ENCODE measurements at regions not wholly inside any gene's neighbourhood (a gene's known extent, or its start where the extent isn't known, plus 50 kb on each side); places are given as distances from the start of the nearest gene placed in this dataset.

DNA sequence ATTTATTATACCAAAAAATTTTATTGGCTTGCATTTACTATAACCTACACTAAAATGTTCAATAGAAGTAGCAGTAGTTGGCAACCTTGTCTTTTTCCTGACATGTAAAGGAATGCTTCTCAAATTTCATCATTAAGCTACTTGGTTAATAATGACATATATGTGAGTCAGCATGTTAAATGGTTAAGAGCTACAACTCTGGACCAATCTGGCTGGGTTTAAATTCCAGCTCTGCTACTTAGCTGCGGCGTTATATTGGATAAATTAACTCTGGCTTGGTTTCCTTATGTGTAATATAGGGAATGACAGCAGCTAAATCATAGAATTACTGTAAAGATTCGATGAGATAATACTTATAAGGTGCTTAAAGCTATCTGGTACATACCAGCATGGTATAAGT, 53.7 kb upstream of the OTOGL start:
- Histone ChIP-seq H3K36me3 (ENCODE audit: insufficient read depth, low read length) (no peaks in the 10 kb centered on the region), H3K4me1 (ENCODE audit: insufficient read depth, low read length) (peaks cover 25% of the 10 kb centered on the region), H3K27me3 (ENCODE audit: control insufficient read depth in 1 of 2, insufficient read depth in 2 of 2, low read length in 2 of 2) (no peaks in the 10 kb centered on the region), H3K27ac (ENCODE audit: low read depth, low read length) (no peak overlapping the region), H3K9me3 (ENCODE audit: low read length) (no peaks in the 10 kb centered on the region), H3K9ac (ENCODE audit: low read length) (no peak overlapping the region), H3K4me3 (ENCODE audit: low read depth in 1 of 2, low read length in 2 of 2) (no peak overlapping the region)

DNA sequence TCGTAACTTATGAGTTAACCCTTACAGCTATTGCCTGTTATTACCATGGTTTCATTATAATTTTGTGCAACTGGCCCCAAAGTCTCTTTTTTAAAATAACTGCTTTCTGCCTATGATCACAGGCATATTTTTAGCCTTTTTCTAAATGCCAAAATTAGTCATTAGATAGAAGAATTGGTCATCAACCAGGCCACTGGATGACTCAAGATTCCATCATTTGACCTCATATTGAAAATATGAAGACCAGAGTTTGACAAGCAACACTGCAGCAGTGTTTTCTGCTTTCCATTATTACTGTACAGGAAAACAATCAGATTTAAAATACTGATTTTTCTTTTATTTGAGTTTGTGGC, 54.7 kb upstream of the OTOGL start:
- Histone ChIP-seq H3K4me3 (ENCODE audit: low read depth in 1 of 2, low read length in 2 of 2) (no peak overlapping the region), H3K4me1 (ENCODE audit: insufficient read depth, low read length) (peaks cover 33% of the 10 kb centered on the region), H3K27ac (ENCODE audit: low read depth, low read length) (no peak overlapping the region), H3K36me3 (ENCODE audit: insufficient read depth, low read length) (no peaks in the 10 kb centered on the region), H3K9ac (ENCODE audit: low read length) (no peak overlapping the region), H3K9me3 (ENCODE audit: low read length) (no peaks in the 10 kb centered on the region), H3K27me3 (ENCODE audit: control insufficient read depth in 1 of 2, insufficient read depth in 2 of 2, low read length in 2 of 2) (no peaks in the 10 kb centered on the region)

DNA sequence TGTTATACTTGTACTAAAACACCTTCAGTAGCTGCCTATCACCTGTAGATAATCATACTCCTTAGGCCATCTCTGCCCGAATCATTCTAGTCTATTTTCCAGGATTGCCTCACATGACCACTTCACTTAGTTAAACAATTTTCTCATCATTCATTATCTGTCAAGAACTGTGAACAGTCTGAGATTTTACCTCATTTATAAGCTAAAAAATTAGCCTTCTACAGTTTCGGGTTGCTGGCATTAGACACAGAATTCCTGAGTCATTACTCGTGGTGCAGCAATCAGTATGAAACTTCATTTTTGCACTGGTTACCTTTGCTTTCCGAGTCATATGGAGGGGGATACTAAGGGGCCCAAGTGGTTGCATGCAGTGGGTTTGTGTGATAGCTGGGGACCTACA, 57.6 kb upstream of the OTOGL start:
- Histone ChIP-seq H3K36me3 (ENCODE audit: insufficient read depth, low read length) (no peaks in the 10 kb centered on the region), H3K4me3 (ENCODE audit: low read depth in 1 of 2, low read length in 2 of 2) (no peak overlapping the region), H3K9me3 (ENCODE audit: low read length) (no peaks in the 10 kb centered on the region), H3K9ac (ENCODE audit: low read length) (no peak overlapping the region), H3K27me3 (ENCODE audit: control insufficient read depth in 1 of 2, insufficient read depth in 2 of 2, low read length in 2 of 2) (no peaks in the 10 kb centered on the region), H3K4me1 (ENCODE audit: insufficient read depth, low read length) (peaks cover 43% of the 10 kb centered on the region), H3K27ac (ENCODE audit: low read depth, low read length) (peak overlapping the region; percentile 28)

DNA sequence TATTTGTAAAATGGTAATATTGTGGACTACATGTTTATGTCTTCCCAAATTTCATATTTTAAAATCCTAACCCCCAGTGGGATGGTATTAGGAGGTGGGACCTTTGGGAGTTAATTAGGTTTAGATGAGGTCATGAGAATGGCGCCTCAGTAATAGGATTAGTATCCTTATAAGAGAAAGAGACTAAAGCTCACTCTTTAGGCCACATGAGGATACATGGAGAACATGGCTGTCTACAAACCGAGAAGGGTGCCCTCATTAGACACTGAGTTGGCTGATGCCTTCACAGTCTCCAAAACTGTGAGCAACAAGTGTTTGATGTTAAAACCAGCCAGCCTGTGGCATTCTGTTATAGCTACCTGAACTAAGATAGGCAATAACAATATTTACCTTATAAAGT, 58.3 kb upstream of the OTOGL start:
- no peaks in the 10 kb centered on the region for H3K9me3 ChIP-seq (ENCODE audit: low read length)
- H3K4me3 ChIP-seq (ENCODE audit: low read depth in 1 of 2, low read length in 2 of 2): no peak overlapping the region
- H3K36me3 ChIP-seq (ENCODE audit: insufficient read depth, low read length): no peaks in the 10 kb centered on the region
- no peak overlapping the region for H3K27ac ChIP-seq (ENCODE audit: low read depth, low read length)
- H3K27me3 ChIP-seq (ENCODE audit: control insufficient read depth in 1 of 2, insufficient read depth in 2 of 2, low read length in 2 of 2): no peaks in the 10 kb centered on the region
- peaks cover 43% of the 10 kb centered on the region for H3K4me1 ChIP-seq (ENCODE audit: insufficient read depth, low read length)
- no peak overlapping the region for H3K9ac ChIP-seq (ENCODE audit: low read length)

DNA sequence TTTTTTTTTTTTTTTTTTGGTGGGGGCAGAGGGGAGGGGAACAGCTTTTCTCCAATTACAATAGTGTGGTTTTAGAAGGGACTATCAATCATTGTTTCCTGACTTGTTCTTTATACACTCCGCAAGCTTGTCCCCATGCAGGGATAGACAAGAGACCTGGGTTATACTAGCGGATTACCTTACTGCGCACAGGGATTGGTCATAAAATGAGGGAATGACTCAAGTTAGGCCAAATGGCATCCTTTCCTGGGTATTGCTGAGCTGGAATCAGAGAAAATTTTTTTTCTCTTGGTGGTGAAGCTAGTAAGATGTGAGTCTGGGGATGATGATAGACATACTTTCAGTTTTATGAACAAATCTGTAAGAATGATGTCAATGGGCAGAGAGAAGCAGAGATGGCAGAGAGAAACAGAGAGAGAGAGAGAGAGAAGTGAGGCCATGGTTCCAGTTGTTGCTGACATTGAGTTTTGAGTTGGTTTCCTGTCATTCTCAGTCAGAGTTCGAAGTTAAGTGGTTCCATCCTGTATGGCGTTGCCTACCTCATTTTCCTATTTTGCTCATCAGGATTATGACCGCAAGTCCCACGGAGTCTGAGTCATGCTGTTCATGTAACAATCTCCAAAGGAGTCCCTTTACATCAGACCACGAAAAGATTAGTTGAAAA, 59.1 kb upstream of the OTOGL start:
- no peaks in the 10 kb centered on the region for H3K27me3 ChIP-seq (ENCODE audit: control insufficient read depth in 1 of 2, insufficient read depth in 2 of 2, low read length in 2 of 2)
- H3K4me3 ChIP-seq (ENCODE audit: low read depth in 1 of 2, low read length in 2 of 2): no peak overlapping the region
- H3K36me3 ChIP-seq (ENCODE audit: insufficient read depth, low read length): no peaks in the 10 kb centered on the region
- H3K27ac ChIP-seq (ENCODE audit: low read depth, low read length): no peak overlapping the region
- H3K9ac ChIP-seq (ENCODE audit: low read length): no peak overlapping the region
- no peaks in the 10 kb centered on the region for H3K9me3 ChIP-seq (ENCODE audit: low read length)
- peaks cover 37% of the 10 kb centered on the region for H3K4me1 ChIP-seq (ENCODE audit: insufficient read depth, low read length)

DNA sequence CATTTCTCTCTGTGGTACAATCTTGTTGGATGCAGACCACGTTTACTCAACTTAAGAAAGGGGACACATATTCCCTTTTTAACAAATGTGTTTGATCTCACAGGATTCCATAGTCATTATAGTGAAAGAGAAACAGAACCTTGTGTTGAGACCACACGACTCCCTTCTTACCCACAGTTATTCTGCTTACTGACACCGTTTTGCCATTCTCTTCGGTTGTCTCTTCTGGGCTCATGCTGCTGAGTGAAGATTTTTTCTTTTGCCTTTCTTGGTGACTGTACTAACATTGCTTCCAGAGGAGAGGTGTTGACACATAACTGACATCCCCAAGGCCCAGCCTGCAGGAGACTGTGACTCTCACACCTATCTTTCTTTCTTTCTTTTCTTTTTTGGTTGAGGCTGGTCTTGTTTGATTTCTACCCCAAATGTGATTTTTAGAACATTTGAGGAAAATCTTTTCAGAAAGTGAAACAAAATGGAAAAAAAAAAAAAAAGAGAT, 61.2 kb upstream of the OTOGL start:
- H3K9me3 ChIP-seq (ENCODE audit: low read length): no peaks in the 10 kb centered on the region
- H3K4me1 ChIP-seq (ENCODE audit: insufficient read depth, low read length): peaks cover 34% of the 10 kb centered on the region
- H3K27me3 ChIP-seq (ENCODE audit: control insufficient read depth in 1 of 2, insufficient read depth in 2 of 2, low read length in 2 of 2): no peaks in the 10 kb centered on the region
- H3K27ac ChIP-seq (ENCODE audit: low read depth, low read length): peak overlapping the region; percentile 48
- H3K9ac ChIP-seq (ENCODE audit: low read length): no peak overlapping the region
- peak overlapping the region in 1 of 2 donors; percentile 19 for H3K4me3 ChIP-seq (ENCODE audit: low read depth in 1 of 2, low read length in 2 of 2)
- no peaks in the 10 kb centered on the region for H3K36me3 ChIP-seq (ENCODE audit: insufficient read depth, low read length)

DNA sequence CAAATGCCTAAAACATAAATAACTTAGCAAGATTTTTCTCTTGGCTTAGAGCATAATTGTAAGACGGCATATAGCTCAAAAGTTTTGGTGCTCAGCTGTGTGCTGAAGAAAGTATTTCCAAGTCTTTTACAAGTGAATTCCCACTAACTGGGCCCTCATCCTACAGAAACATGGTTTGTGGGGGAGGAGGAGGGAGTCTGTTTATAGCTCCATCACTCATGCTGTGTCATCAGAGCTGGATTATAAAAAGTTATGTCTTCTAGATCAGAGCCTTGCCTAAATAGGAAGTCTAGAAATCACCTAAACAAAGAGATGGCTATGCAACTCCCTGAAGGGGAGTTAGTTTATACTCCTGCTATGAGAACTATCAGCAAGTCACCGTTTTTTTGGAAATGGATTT, 65.9 kb upstream of the OTOGL start:
- Histone ChIP-seq H3K4me3 (ENCODE audit: low read depth in 1 of 2, low read length in 2 of 2) (no peak overlapping the region), H3K36me3 (ENCODE audit: insufficient read depth, low read length) (no peaks in the 10 kb centered on the region), H3K4me1 (ENCODE audit: insufficient read depth, low read length) (peaks cover 33% of the 10 kb centered on the region), H3K27ac (ENCODE audit: low read depth, low read length) (peak overlapping the region; percentile 59), H3K9ac (ENCODE audit: low read length) (peak overlapping the region; percentile 12), H3K9me3 (ENCODE audit: low read length) (no peaks in the 10 kb centered on the region), H3K27me3 (ENCODE audit: control insufficient read depth in 1 of 2, insufficient read depth in 2 of 2, low read length in 2 of 2) (no peaks in the 10 kb centered on the region)

DNA sequence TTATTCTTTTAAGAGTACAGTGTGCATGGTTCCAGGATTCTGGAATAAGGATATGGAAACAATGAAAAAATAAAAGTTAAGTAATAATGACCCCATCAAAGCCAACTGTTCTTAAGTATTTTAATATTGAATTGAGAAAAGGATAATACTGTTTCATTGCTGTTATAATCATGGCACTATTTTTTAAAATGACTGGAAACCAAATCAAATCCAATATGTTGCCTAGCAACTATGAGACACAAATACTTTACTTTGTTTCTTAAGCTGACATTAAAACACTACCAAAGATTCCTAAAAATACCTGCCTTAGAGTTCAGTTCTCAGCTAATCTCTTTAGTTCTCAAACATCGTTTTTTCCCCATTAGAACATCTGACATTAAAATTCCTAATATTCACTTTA, 66.4 kb upstream of the OTOGL start:
- Histone ChIP-seq H3K27me3 (ENCODE audit: control insufficient read depth in 1 of 2, insufficient read depth in 2 of 2, low read length in 2 of 2) (no peaks in the 10 kb centered on the region), H3K4me1 (ENCODE audit: insufficient read depth, low read length) (peaks cover 29% of the 10 kb centered on the region), H3K9me3 (ENCODE audit: low read length) (no peaks in the 10 kb centered on the region), H3K4me3 (ENCODE audit: low read depth in 1 of 2, low read length in 2 of 2) (no peak overlapping the region), H3K27ac (ENCODE audit: low read depth, low read length) (peak overlapping the region; percentile 59), H3K9ac (ENCODE audit: low read length) (peak overlapping the region; percentile 12), H3K36me3 (ENCODE audit: insufficient read depth, low read length) (no peaks in the 10 kb centered on the region)

DNA sequence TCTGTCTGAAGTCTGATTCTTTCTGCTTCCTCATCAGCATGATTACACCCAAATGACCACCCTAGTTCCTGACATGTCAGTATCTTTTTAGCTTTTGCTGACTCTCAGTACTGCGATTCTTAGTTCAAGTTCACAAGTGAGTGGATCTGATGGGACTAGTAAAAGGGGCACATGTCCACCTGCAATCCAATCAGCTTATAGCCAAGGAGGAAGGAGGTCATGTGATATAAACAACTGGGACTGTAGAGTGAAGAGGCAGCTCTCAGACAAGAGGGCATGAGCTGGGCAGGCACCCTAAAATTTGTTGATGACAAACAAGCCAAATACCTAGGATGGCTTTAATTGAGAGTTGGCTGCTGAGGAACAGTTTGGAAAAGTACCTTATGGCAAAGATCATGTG, 68.1 kb upstream of the OTOGL start:
- peaks cover 42% of the 10 kb centered on the region for H3K4me1 ChIP-seq (ENCODE audit: insufficient read depth, low read length)
- H3K36me3 ChIP-seq (ENCODE audit: insufficient read depth, low read length): no peaks in the 10 kb centered on the region
- H3K27me3 ChIP-seq (ENCODE audit: control insufficient read depth in 1 of 2, insufficient read depth in 2 of 2, low read length in 2 of 2): no peaks in the 10 kb centered on the region
- no peak overlapping the region for H3K9ac ChIP-seq (ENCODE audit: low read length)
- no peak overlapping the region for H3K4me3 ChIP-seq (ENCODE audit: low read depth in 1 of 2, low read length in 2 of 2)
- no peaks in the 10 kb centered on the region for H3K9me3 ChIP-seq (ENCODE audit: low read length)
- peak overlapping the region; percentile 10 for H3K27ac ChIP-seq (ENCODE audit: low read depth, low read length)

DNA sequence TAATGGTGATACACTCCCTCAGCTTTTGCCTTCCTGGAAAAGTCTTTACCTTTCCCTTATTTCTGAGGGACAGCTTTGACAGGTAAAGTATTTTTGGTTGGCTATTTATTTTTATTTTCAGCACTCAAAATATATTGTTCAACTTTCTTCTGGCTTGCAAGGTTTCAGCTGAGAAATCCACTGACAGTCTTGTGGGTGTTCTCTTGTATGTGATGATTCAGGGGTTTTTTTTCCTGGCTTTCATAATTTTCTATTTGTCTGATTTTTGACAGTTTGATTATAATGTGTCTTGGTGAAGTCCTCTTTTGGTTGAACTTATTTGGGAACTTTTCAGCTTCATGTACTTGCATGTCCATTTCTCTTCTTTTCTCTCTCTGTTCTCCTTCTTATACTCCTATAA, 73.7 kb upstream of the OTOGL start:
- Histone ChIP-seq H3K9ac (ENCODE audit: low read length) (no peak overlapping the region), H3K27me3 (ENCODE audit: control insufficient read depth in 1 of 2, insufficient read depth in 2 of 2, low read length in 2 of 2) (no peaks in the 10 kb centered on the region), H3K36me3 (ENCODE audit: insufficient read depth, low read length) (no peaks in the 10 kb centered on the region), H3K4me1 (ENCODE audit: insufficient read depth, low read length) (peaks cover 13% of the 10 kb centered on the region), H3K9me3 (ENCODE audit: low read length) (no peaks in the 10 kb centered on the region), H3K4me3 (ENCODE audit: low read depth in 1 of 2, low read length in 2 of 2) (no peak overlapping the region), H3K27ac (ENCODE audit: low read depth, low read length) (no peak overlapping the region)

DNA sequence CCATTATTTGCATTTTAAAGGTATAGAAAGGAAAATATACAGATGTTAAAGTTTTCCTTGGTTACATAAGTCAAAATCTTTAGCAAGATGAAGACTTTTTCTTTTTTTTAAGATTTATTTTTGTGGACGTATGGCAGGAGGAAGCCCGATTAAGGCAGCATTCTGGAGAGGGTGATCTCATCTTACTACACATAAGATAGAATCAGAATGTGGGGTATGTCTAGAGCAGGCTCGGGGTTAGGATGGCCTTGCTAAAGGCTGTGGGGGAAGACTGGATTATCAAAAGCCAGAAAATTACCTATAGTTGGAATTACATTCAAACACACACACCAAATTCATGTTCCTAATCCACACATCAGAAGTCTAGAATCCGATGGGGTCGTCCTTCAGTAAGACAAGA, 79.6 kb upstream of the OTOGL start:
- H3K27ac ChIP-seq (ENCODE audit: low read depth, low read length): no peak overlapping the region
- H3K4me1 ChIP-seq (ENCODE audit: insufficient read depth, low read length): peaks cover 24% of the 10 kb centered on the region
- no peaks in the 10 kb centered on the region for H3K27me3 ChIP-seq (ENCODE audit: control insufficient read depth in 1 of 2, insufficient read depth in 2 of 2, low read length in 2 of 2)
- H3K36me3 ChIP-seq (ENCODE audit: insufficient read depth, low read length): no peaks in the 10 kb centered on the region
- no peak overlapping the region for H3K4me3 ChIP-seq (ENCODE audit: low read depth in 1 of 2, low read length in 2 of 2)
- H3K9ac ChIP-seq (ENCODE audit: low read length): no peak overlapping the region
- H3K9me3 ChIP-seq (ENCODE audit: low read length): no peaks in the 10 kb centered on the region

DNA sequence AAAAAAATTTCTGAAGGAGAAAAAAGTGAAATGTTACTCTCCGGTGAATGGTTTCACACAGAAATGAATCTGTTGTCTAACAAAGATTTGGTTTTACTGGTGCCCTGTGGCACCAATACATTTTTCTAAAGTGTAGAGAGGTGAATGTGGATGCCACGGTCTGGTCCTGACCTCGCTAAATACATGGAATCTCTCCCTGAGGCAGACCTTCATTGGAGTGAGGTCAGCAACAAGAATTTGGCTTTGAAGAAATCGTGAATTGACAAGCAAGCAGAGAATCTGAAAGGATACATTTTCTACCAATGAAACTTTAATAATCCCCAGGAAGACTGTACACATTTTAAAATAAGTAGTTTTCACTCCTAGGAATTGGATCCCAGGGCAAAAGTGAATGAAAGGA, 81.2 kb upstream of the OTOGL start:
- Histone ChIP-seq H3K9ac (ENCODE audit: low read length) (no peak overlapping the region), H3K4me3 (ENCODE audit: low read depth in 1 of 2, low read length in 2 of 2) (no peak overlapping the region), H3K36me3 (ENCODE audit: insufficient read depth, low read length) (no peaks in the 10 kb centered on the region), H3K27ac (ENCODE audit: low read depth, low read length) (peak overlapping the region; percentile 19), H3K9me3 (ENCODE audit: low read length) (no peaks in the 10 kb centered on the region), H3K4me1 (ENCODE audit: insufficient read depth, low read length) (peaks cover 24% of the 10 kb centered on the region), H3K27me3 (ENCODE audit: control insufficient read depth in 1 of 2, insufficient read depth in 2 of 2, low read length in 2 of 2) (no peaks in the 10 kb centered on the region)

Measured in muscle layer of colon (tissue), 2 donors.